ENCODE measurements at regions not wholly inside any gene's neighbourhood (a gene's known extent, or its start where the extent isn't known, plus 50 kb on each side); places are given as distances from the start of the nearest gene placed in this dataset.
A peak's percentile ranks its signal among the peaks of the same experiment; 100 is the strongest.

DNA sequence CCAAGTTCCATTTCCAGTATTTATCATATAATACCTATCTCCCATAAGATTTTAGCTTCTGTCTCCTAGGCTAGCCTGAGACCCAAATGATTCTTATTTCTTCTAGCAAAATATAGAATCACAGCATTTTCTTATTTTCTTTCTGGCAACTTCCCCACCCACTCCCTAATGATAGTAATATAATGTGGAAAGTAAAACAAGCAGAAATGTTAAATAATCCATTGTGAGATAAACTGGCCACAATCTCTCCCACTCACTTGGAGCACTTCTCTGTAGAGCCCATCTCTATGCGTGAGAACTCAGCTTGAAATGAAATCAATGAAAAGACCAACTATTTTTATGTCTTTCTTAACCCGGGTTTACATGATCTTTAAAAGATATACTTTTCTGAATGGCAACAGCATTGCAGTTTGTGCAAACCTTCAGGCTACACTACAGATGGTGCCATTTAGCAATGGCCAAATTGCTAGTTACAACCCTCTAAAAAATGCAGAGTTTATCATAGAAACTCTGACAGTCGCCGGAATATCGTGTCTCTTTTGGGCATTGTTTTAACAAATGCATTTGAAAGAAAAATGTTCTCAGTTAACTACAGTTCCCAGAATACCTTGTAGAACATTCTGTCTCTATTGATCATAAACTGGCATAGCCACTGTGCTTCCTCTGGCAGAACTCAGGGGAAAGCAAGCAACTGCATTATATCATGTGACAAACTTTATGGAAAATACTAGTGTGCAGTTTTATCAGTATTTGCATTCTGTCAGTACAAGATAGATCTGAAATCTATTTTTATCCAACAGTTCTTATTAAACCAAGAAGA, 1407.4 kb upstream of the ZEB2 start:
- intact Hi-C loops (cut with DNase I) = no loop called here

GRCh38 chr2:145925591-145925990, 1405.7 kb upstream of the ZEB2 start:
- intact Hi-C loops (cut with DNase I) = no loop called here
- no peak for FAIRE-seq
- no peak overlapping the region for H3K27ac ChIP-seq (ENCODE audit: low read depth in 2 of 2, low read length in 2 of 2)
- no peaks in the 10 kb centered on the region for H3K36me3 ChIP-seq (ENCODE audit: control insufficient read depth in 2 of 3, insufficient read depth in 3 of 3, low read length in 3 of 3)
- TF ChIP-seq CTCF (IDR thresholded peaks at IDR 0.05; ENCODE audit: borderline replicate concordance, extremely low read depth, insufficient read depth) = no peak
- H3K4me3 ChIP-seq (ENCODE audit: low read length in 3 of 3) = no peak overlapping the region
- DNase-seq = no peak
- no peaks in the 10 kb centered on the region for H3K4me1 ChIP-seq (ENCODE audit: control insufficient read depth in 2 of 3, insufficient read depth in 2 of 3, low read depth in 1 of 3, low read length in 3 of 3)
- no peak overlapping the region for H3K9ac ChIP-seq (ENCODE audit: low read length in 3 of 3)
- no peaks in the 10 kb centered on the region for H3K9me3 ChIP-seq (ENCODE audit: control insufficient read depth in 2 of 3, insufficient read depth in 1 of 3, low read length in 3 of 3)
- H3K27me3 ChIP-seq (ENCODE audit: control insufficient read depth, insufficient read depth, low read length) = no peaks in the 10 kb centered on the region

More for the DNA sequence above, 1407.4 kb upstream of the ZEB2 start:
- Histone ChIP-seq H3K27ac (ENCODE audit: low read depth in 2 of 2, low read length in 2 of 2) (no peak overlapping the region), H3K4me3 (ENCODE audit: low read length in 3 of 3) (no peak overlapping the region), H3K36me3 (ENCODE audit: control insufficient read depth in 2 of 3, insufficient read depth in 3 of 3, low read length in 3 of 3) (no peaks in the 10 kb centered on the region), H3K4me1 (ENCODE audit: control insufficient read depth in 2 of 3, insufficient read depth in 2 of 3, low read depth in 1 of 3, low read length in 3 of 3) (no peaks in the 10 kb centered on the region), H3K9ac (ENCODE audit: low read length in 3 of 3) (no peak overlapping the region), H3K9me3 (ENCODE audit: control insufficient read depth in 2 of 3, insufficient read depth in 1 of 3, low read length in 3 of 3) (no peaks in the 10 kb centered on the region), H3K27me3 (ENCODE audit: control insufficient read depth, insufficient read depth, low read length) (no peaks in the 10 kb centered on the region)
- no peak for DNase-seq
- FAIRE-seq = no peak
- no peak for TF ChIP-seq CTCF (IDR thresholded peaks at IDR 0.05; ENCODE audit: borderline replicate concordance, extremely low read depth, insufficient read depth)

DNA sequence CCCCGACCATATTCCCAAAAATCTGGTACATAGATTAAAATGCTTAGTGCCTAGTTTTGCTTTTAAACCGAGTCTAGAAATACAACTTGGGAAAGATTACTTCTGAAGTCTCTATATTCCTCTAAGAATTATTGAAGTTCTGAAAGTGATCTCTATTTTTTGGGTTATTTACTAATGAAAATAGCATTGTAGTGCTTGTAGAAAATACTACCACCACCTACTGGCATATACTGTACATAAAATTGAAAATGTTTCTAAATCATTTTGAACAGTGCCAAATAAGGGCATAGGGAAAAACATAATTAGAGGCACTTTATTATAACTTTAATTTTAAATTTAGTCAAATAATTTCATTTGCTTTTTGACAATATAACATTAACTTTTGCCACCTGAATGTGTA, 1399.6 kb upstream of the ZEB2 start:
- no peaks in the 10 kb centered on the region for H3K4me1 ChIP-seq (ENCODE audit: control insufficient read depth in 2 of 3, insufficient read depth in 2 of 3, low read depth in 1 of 3, low read length in 3 of 3)
- H3K27ac ChIP-seq (ENCODE audit: low read depth in 2 of 2, low read length in 2 of 2) = no peak overlapping the region
- H3K4me3 ChIP-seq (ENCODE audit: low read length in 3 of 3) = no peak overlapping the region
- TF ChIP-seq CTCF (IDR thresholded peaks at IDR 0.05; ENCODE audit: borderline replicate concordance, extremely low read depth, insufficient read depth) = no peak
- intact Hi-C loops (cut with DNase I) = no loop called here
- FAIRE-seq (peak; percentile 6), DNase-seq (peak in 1 of 5 donors; percentile 5)
- no peaks in the 10 kb centered on the region for H3K9me3 ChIP-seq (ENCODE audit: control insufficient read depth in 2 of 3, insufficient read depth in 1 of 3, low read length in 3 of 3)
- H3K36me3 ChIP-seq (ENCODE audit: control insufficient read depth in 2 of 3, insufficient read depth in 3 of 3, low read length in 3 of 3) = no peaks in the 10 kb centered on the region
- H3K27me3 ChIP-seq (ENCODE audit: control insufficient read depth, insufficient read depth, low read length) = no peaks in the 10 kb centered on the region
- H3K9ac ChIP-seq (ENCODE audit: low read length in 3 of 3) = no peak overlapping the region

Measured in kidney (tissue), 13 donors.